GM19025 (cell line): ENCODE measurements at regions not wholly inside any gene's neighbourhood (a gene's known extent, or its start where the extent isn't known, plus 50 kb on each side); places are given as distances from the start of the nearest gene placed in this dataset.
"Not testable (repeated sequence)": the region's sequence is repeated elsewhere in the genome, so short reads cannot be mapped to it uniquely, and the experiment has no call there.

ENCODE experiments used
- ATAC-seq: cut with Tn5 transposase; IDR thresholded peaks from one replicate; pipeline ENCODE4 v1.9.1; 2021; ENCODE audit warnings: mild to moderate bottlenecking, low read depth, moderate library complexity; ENCODE audit not compliant: unreplicated experiment

GRCh38 chr2:131584380-131584779, 56.7 kb downstream of the CCDC74A start:
- ATAC-seq: no peak

GRCh38 chr2:131584940-131585339, 57.3 kb downstream of the CCDC74A start:
- no peak for ATAC-seq

DNA sequence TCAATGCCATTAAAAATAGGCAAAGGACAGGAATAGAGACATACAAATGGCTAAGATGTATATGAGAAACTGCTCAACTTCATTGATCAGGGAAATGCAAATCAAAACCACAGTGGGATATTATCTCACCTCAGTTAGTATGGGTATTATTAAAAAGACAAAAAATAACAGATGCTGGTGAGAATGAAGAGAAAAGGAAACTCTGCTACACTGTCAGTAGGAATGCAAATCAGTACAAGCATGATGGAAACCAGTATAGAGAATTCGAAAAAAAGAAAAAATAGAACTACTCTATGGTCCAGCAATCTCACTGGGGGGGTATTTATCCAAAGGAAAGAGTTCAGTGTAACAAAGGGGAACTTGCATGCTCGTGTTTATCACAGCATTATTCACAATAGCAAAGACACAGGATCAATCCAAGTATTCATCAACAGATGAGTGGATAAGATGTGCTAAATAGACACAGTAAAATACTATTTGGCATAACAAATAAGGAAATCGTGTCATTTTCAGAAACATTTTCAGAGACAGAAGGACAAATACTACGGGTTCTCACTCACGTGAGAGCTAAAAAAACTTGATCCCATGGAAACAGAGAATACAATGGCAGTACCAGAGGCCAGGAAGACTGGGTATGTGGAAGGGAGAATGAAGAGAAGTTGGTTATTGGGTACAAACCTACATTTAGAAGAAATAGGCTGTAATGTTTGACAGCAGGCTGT, 60.6 kb downstream of the CCDC74A start:
- peak; percentile 78 for ATAC-seq

GRCh38 chr2:131589126-131589525, 61.4 kb downstream of the CCDC74A start:
- not testable (repeated sequence) for ATAC-seq

- ATAC-seq: no peak
Measured at GRCh38 chr2:131590366-131590765, 62.7 kb downstream of the CCDC74A start.

GRCh38 chr2:131590896-131591295, 63.2 kb downstream of the CCDC74A start:
- ATAC-seq: no peak

- ATAC-seq: not testable (repeated sequence)
Measured at GRCh38 chr2:131596561-131596960, 68.9 kb downstream of the CCDC74A start.

DNA sequence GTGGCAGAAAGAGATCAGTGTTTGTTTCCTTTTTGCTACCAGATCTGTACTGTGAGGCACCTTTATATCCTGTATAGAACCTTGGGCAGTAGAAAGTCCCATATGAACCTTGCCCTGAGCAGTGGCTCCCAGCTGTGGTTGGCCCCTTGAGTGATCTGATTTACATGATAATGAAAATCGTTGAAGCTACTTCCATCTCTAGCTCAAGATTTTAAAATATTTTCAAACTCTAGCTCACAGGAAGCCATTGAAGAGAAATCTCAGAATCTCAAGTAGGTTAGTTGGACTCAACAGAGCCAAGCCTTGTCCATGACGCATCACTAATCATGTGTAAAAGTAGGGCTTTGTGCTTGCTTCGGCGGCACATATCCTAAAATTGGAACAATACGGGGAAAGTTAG, 74.8 kb downstream of the CCDC74A start:
- not testable (repeated sequence) for ATAC-seq

DNA sequence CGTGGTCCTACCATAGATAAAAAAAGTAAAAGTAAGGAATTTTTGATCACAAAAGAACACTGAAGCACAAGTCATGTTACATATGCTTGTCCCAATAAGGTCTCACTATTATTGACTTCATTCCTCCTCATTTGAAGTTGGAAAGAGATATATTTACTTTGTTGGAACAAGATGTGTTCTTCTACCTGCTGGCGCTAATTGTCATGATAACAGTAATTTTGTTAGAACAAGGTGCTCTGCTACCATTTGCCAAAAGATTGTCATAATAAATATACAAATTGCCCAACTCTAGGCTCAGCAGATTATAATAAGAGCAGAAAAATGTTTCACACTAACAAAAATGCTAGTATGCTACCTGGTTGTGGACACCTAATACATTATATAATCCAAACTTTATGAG, 77.0 kb downstream of the CCDC74A start:
- not testable (repeated sequence) for ATAC-seq

DNA sequence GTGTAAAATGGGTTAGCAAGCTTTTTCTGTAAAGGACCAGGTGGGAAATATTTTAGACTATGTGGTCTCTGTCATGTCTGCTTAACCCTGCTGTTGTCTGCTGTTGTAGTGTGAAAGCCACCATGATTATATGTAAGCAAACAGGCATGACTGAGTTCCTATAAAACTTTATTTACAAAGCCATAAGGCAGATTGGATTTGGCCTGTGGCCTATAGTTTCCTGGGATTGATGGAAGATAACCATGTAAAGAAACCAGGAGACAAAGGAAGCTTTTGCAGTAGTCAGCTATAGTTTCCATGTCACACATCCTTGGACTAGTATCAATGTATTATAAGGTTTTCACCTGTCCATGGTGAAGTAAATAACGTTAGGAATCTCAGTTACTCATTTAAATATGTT, 78.7 kb downstream of the CCDC74A start:
- not testable (repeated sequence) for ATAC-seq

GRCh38 chr2:131607056-131607455, 79.4 kb downstream of the CCDC74A start:
- not testable (repeated sequence) for ATAC-seq

GRCh38 chr2:131614539-131614938, 86.9 kb downstream of the CCDC74A start:
- not testable (repeated sequence) for ATAC-seq

DNA sequence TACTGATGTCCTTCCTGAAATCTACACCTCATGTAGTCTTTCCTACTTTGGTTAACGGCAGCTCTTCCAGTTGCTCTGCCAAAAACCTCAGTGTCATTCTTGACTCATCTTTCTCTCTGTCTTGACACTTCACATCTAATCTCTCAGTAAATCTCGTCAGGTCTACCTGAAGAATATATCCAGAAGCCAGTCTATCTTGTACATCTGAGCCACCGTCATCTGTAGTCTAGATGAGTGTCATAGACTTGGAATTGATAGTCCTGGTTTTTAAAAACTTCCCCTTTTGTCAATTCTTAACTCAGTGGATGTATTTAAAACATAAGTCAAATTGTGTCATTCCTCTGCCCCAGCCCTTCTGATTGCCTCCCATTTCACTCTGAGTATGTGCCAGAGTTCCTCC, 90.6 kb downstream of the CCDC74A start:
- ATAC-seq: not testable (repeated sequence)

DNA sequence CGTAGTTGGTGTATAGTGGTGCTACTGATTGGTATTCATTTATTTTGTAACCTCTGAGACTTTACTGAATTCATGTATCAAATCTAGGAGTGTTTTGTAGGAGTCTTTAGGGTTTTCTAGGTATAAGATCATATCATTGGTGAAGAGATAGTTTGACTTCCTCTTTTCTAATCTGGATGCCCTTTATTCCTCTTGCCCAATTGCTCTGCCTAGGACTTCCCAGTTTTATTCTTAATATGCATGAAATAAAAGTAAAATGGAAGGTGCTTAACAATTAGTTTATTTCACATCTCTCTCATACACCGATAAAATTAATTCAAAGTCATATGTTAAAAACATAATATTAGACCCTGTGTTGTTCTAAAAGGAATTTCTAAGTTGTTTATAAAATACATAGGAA, 95.2 kb downstream of the CCDC74A start:
- ATAC-seq: not testable (repeated sequence)

DNA sequence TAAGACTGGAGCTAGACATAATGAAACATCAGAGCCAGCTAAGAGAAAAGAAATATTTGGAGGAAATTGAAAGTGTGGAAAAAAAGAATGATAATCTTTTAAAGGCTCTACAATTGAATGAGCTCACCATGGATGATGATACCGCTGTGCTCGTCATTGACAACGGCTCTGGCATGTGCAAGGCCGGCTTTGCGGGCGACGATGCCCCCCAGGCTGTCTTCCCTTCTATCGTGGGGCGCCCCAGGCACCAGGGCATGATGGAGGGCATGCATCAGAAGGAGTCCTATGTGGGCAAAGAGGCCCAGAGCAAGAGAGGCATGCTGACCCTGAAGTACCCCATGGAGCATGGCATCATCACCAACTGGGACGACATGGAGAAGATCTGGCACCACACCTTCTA, 98.3 kb downstream of the CCDC74A start:
- not testable (repeated sequence) for ATAC-seq

DNA sequence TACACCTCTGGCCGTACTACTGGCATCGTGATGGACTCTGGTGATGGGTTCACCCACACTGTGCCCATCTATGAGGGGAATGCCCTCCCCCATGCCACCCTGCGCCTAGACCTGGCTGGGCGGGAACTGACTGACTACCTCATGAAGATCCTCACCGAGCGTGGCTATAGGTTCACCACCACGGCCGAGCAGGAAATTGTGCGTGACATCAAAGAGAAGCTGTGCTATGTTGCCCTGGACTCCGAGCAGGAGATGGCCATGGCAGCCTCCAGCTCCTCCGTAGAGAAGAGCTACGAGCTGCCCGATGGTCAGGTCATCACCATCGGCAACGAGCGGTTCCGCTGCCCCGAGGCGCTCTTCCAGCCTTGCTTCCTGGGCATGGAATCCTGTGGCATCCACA, 98.9 kb downstream of the CCDC74A start:
- not testable (repeated sequence) for ATAC-seq

- not testable (repeated sequence) for ATAC-seq
Measured at GRCh38 chr2:131627777-131628176, 100.1 kb downstream of the CCDC74A start.

- not testable (repeated sequence) for ATAC-seq
Measured at GRCh38 chr2:131631648-131632047, 104.0 kb downstream of the CCDC74A start.

- ATAC-seq: not testable (repeated sequence)
Measured at GRCh38 chr2:131633405-131633804, 105.7 kb downstream of the CCDC74A start.

- not testable (repeated sequence) for ATAC-seq
Measured at GRCh38 chr2:131633827-131634695, 106.4 kb downstream of the CCDC74A start.

DNA sequence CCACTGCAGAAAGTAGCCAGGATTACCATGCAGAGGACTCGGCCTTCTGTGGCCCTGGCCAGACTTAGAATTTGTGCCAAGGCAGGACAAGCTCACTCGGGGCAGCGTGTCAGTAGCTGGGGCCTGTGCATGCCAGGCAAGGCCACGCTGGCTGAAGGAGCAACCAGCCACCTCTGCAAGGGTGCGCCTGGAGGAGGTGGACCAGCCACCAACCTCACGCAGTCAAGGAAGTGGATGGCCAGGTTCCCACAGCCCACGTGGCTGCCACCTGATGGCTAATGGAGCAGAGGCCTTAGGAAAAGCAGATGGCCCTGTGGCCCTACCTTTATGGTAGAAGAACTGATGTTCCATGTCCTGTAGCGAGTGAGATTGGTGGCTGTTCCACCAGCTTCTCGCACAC, 107.9 kb downstream of the CCDC74A start:
- ATAC-seq: no peak
